ENCODE measurements at regions not wholly inside any gene's neighbourhood (a gene's known extent, or its start where the extent isn't known, plus 50 kb on each side); places are given as distances from the start of the nearest gene placed in this dataset.

DNA sequence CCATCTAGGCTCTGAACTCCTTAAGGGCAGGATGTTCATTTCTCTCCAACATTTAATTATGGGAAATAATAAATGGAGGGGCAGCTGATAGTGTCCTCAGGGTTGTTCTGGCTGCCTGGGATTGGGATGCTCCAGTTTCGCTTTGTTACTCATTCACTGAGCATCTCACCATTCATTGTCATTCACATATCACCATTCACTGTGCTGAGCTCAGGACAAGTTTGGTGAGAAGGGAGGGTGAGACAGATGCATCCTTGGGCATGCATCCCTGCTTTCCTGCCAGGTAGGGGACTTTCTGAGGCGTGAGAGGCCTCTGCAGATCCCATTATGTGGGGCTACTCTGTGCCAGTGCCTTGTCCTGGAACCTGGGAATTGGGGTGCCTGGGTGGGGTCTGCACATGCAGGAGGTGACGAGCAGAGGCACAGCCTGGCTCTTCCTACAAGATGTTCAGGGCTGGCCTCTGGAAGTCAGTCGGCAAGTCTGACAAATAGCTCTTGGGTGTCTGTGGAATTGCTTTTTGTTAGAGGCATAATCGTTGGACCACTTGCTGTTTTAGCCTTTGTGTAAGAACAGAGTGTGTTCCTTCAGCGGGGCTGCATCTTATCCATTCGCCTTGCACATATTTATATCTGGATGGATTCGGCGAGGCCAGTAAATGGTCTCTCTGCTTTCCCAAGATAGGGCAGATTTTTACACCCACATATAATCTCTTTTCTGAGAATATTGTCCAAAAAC lies 323.2 kb upstream of the THSD7B start:
- H3K9ac ChIP-seq (ENCODE audit: low read length) = no peak overlapping the region
- H3K9me2 ChIP-seq (ENCODE audit: insufficient read depth, low read length) = no peaks in the 10 kb centered on the region
- H4K20me1 ChIP-seq (ENCODE audit: insufficient read depth) = no peaks in the 10 kb centered on the region
- TF ChIP-seq SMC3 (conservative IDR thresholded peaks at IDR 0.05; ENCODE audit: poor library complexity) = no peak
- TF ChIP-seq MXI1 (conservative IDR thresholded peaks at IDR 0.05; ENCODE audit: poor library complexity, severe bottlenecking) = no peak
- TF ChIP-seq, protein P1, sequence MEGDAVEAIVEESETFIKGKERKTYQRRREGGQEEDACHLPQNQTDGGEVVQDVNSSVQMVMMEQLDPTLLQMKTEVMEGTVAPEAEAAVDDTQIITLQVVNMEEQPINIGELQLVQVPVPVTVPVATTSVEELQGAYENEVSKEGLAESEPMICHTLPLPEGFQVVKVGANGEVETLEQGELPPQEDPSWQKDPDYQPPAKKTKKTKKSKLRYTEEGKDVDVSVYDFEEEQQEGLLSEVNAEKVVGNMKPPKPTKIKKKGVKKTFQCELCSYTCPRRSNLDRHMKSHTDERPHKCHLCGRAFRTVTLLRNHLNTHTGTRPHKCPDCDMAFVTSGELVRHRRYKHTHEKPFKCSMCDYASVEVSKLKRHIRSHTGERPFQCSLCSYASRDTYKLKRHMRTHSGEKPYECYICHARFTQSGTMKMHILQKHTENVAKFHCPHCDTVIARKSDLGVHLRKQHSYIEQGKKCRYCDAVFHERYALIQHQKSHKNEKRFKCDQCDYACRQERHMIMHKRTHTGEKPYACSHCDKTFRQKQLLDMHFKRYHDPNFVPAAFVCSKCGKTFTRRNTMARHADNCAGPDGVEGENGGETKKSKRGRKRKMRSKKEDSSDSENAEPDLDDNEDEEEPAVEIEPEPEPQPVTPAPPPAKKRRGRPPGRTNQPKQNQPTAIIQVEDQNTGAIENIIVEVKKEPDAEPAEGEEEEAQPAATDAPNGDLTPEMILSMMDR (IDR thresholded peaks at IDR 0.05; ENCODE audit: poor library complexity, severe bottlenecking) = no peak
- no peak for TF ChIP-seq POLR2AphosphoS5 (IDR thresholded peaks at IDR 0.05)
- TF ChIP-seq TAF1 (IDR thresholded peaks at IDR 0.05; ENCODE audit: low read depth) = no peak
- TF ChIP-seq, protein P2, sequence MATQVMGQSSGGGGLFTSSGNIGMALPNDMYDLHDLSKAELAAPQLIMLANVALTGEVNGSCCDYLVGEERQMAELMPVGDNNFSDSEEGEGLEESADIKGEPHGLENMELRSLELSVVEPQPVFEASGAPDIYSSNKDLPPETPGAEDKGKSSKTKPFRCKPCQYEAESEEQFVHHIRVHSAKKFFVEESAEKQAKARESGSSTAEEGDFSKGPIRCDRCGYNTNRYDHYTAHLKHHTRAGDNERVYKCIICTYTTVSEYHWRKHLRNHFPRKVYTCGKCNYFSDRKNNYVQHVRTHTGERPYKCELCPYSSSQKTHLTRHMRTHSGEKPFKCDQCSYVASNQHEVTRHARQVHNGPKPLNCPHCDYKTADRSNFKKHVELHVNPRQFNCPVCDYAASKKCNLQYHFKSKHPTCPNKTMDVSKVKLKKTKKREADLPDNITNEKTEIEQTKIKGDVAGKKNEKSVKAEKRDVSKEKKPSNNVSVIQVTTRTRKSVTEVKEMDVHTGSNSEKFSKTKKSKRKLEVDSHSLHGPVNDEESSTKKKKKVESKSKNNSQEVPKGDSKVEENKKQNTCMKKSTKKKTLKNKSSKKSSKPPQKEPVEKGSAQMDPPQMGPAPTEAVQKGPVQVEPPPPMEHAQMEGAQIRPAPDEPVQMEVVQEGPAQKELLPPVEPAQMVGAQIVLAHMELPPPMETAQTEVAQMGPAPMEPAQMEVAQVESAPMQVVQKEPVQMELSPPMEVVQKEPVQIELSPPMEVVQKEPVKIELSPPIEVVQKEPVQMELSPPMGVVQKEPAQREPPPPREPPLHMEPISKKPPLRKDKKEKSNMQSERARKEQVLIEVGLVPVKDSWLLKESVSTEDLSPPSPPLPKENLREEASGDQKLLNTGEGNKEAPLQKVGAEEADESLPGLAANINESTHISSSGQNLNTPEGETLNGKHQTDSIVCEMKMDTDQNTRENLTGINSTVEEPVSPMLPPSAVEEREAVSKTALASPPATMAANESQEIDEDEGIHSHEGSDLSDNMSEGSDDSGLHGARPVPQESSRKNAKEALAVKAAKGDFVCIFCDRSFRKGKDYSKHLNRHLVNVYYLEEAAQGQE (IDR thresholded peaks at IDR 0.05; ENCODE audit: borderline replicate concordance) = no peak
- TF ChIP-seq EZH2 (IDR thresholded peaks at IDR 0.05; ENCODE audit: borderline replicate concordance, insufficient read depth, low read length, poor library complexity, severe bottlenecking) = no peak
- TF ChIP-seq RAD21 (conservative IDR thresholded peaks at IDR 0.05) = no peak
- no peak for TF ChIP-seq EP300 (conservative IDR thresholded peaks at IDR 0.05; ENCODE audit: poor library complexity, severe bottlenecking)
- no peaks in the 10 kb centered on the region for H3K9me3 ChIP-seq (ENCODE audit: low read length)
- no peaks in the 10 kb centered on the region for H3K79me2 ChIP-seq (replicated peaks; ENCODE audit: insufficient read depth, low read length)
- no peak overlapping the region for H3K27ac ChIP-seq (ENCODE audit: low read length)
- H3K4me3 ChIP-seq (ENCODE audit: low read length) = no peak overlapping the region
- no peaks in the 10 kb centered on the region for H3K36me3 ChIP-seq (ENCODE audit: insufficient read depth, low read length)
- no peaks in the 10 kb centered on the region for H3K27me3 ChIP-seq (ENCODE audit: insufficient read depth, low read depth, low read length)
- no peak overlapping the region for H3K4me2 ChIP-seq (ENCODE audit: low read length)
- no peaks in the 10 kb centered on the region for H3F3A ChIP-seq (ENCODE audit: insufficient read depth, low read length, poor library complexity, severe bottlenecking)
- no peak overlapping the region for H2AFZ ChIP-seq (ENCODE audit: low read depth, low read length)

DNA sequence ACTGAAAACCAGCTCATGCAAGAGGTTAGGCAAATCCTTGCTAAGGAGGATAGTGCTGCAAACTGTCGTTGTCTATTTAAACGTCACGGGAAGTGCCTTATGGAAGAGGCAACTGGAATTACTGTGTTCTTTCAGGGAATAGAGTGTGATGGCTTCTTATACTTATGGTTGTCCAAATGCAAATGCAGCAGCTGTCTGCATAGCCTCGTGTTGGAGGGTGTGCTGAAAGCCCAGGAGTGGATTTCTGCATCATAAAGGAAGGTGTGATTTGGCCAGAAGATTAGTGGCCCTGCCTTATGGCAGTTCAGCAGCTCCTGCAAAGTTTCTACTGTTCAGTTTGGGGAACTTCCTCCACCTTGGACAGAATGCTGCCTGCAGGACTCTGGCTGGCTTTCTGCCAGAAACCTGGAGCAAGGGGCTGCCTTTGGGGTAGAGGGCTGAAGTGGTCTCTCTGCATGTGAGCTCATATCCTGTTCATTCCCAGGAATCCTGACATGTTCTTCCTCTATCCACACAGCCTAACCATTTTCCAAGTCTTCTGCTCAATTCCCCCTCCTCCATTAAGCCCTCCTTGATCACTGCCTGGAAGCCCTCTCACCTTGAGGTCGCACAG lies 321.2 kb upstream of the CXCR4 start:
- Histone ChIP-seq H3K4me2 (ENCODE audit: low read length) (no peak overlapping the region), H3K27ac (ENCODE audit: low read length) (no peak overlapping the region), H3K4me3 (ENCODE audit: low read length) (no peak overlapping the region), H3F3A (ENCODE audit: insufficient read depth, low read length, poor library complexity, severe bottlenecking) (no peaks in the 10 kb centered on the region), H4K20me1 (ENCODE audit: insufficient read depth) (no peaks in the 10 kb centered on the region), H3K9ac (ENCODE audit: low read length) (no peak overlapping the region), H2AFZ (ENCODE audit: low read depth, low read length) (no peak overlapping the region), H3K79me2 (replicated peaks; ENCODE audit: insufficient read depth, low read length) (no peaks in the 10 kb centered on the region), H3K36me3 (ENCODE audit: insufficient read depth, low read length) (no peaks in the 10 kb centered on the region), H3K27me3 (ENCODE audit: insufficient read depth, low read depth, low read length) (no peaks in the 10 kb centered on the region), H3K9me3 (ENCODE audit: low read length) (no peaks in the 10 kb centered on the region), H3K9me2 (ENCODE audit: insufficient read depth, low read length) (no peaks in the 10 kb centered on the region)
- TF ChIP-seq TAF1 (IDR thresholded peaks at IDR 0.05; ENCODE audit: low read depth) (no peak), EP300 (conservative IDR thresholded peaks at IDR 0.05; ENCODE audit: poor library complexity, severe bottlenecking) (no peak)
- TF ChIP-seq, protein P1 (IDR thresholded peaks at IDR 0.05; ENCODE audit: poor library complexity, severe bottlenecking) = no peak
- TF ChIP-seq, protein P2 (IDR thresholded peaks at IDR 0.05; ENCODE audit: borderline replicate concordance) = no peak

All from neural cell (in vitro differentiated cells).